SJSA1 (cell line): ENCODE measurements at regions not wholly inside any gene's neighbourhood (a gene's known extent, or its start where the extent isn't known, plus 50 kb on each side); places are given as distances from the start of the nearest gene placed in this dataset.

Experiments
- DNase-seq, 2 experiments: peaks; one replicate each; pipeline ENCODE4 v3.0.0-alpha.2; 2015 to 2020; ENCODE audit warnings: low spot score in 2 of 2, low read depth in 1 of 2
- H3K27ac ChIP-seq: fragments of 250-450 bp; sonication (Bioruptor Pico); 2 replicates; pipeline ENCODE4 v1.5.1; 2020; ENCODE audit warnings: mild to moderate bottlenecking, moderate library complexity
- H3K27me3 ChIP-seq: fragments of 250-450 bp; sonication (Bioruptor Pico); replicated peaks from 2 replicates; pipeline ENCODE4 v1.5.1; 2020; ENCODE audit warnings: mild to moderate bottlenecking, moderate library complexity
- H3K36me3 ChIP-seq: fragments of 250-450 bp; sonication (Bioruptor Pico); 2 replicates; pipeline ENCODE4 v1.5.1; 2020; ENCODE audit warnings: mild to moderate bottlenecking
- H3K4me1 ChIP-seq: fragments of 250-450 bp; sonication (Bioruptor Pico); replicated peaks from 2 replicates; pipeline ENCODE4 v1.6.1; 2021; ENCODE audit warnings: mild to moderate bottlenecking
- H3K4me3 ChIP-seq: fragments of 250-450 bp; sonication (Bioruptor Pico); 2 replicates; pipeline ENCODE4 v1.5.1; 2020; ENCODE audit warnings: mild to moderate bottlenecking
- H3K9me3 ChIP-seq: fragments of 250-450 bp; sonication (Bioruptor Pico); replicated peaks from 2 replicates; pipeline ENCODE4 v1.5.1; 2020; ENCODE audit warnings: mild to moderate bottlenecking

- Histone ChIP-seq H3K4me3 (no peak overlapping the region), H3K36me3 (no peaks in the 10 kb centered on the region), H3K4me1 (peaks cover 21% of the 10 kb centered on the region), H3K27ac (no peak overlapping the region), H3K9me3 (no peaks in the 10 kb centered on the region; the same call in 1 of the 2 replicates), H3K27me3 (no peaks in the 10 kb centered on the region)
- DNase-seq = no peak
Measured at GRCh38 chr5:145499483-145499882, 335.7 kb downstream of the PRELID2 start.

GRCh38 chr5:145497052-145497451 is 338.1 kb downstream of the PRELID2 start:
- H3K36me3 ChIP-seq = no peaks in the 10 kb centered on the region
- no peak for DNase-seq
- H3K4me3 ChIP-seq = no peak overlapping the region
- H3K9me3 ChIP-seq = no peaks in the 10 kb centered on the region; the same call in 1 of the 2 replicates
- no peak overlapping the region for H3K27ac ChIP-seq
- peaks cover 21% of the 10 kb centered on the region for H3K4me1 ChIP-seq
- no peaks in the 10 kb centered on the region for H3K27me3 ChIP-seq

- H3K36me3 ChIP-seq = no peaks in the 10 kb centered on the region
- peak; percentile 53 to 54 for DNase-seq
- peak overlapping the region; percentile 20; the same call in 1 of the 2 replicates for H3K27ac ChIP-seq
- H3K4me1 ChIP-seq = peaks cover 21% of the 10 kb centered on the region
- no peaks in the 10 kb centered on the region; the same call in 1 of the 2 replicates for H3K9me3 ChIP-seq
- H3K27me3 ChIP-seq = no peaks in the 10 kb centered on the region
- no peak overlapping the region for H3K4me3 ChIP-seq
Measured at GRCh38 chr5:145495741-145496140, 339.4 kb downstream of the PRELID2 start.

- no peaks in the 10 kb centered on the region; the same call in 1 of the 2 replicates for H3K9me3 ChIP-seq
- peaks cover 21% of the 10 kb centered on the region for H3K4me1 ChIP-seq
- no peak for DNase-seq
- no peaks in the 10 kb centered on the region for H3K36me3 ChIP-seq
- H3K27ac ChIP-seq = no peak overlapping the region
- no peak overlapping the region for H3K4me3 ChIP-seq
- no peaks in the 10 kb centered on the region for H3K27me3 ChIP-seq
Measured at GRCh38 chr5:145495196-145495595, 339.9 kb downstream of the PRELID2 start.

GRCh38 chr5:145493435-145493834 is 341.7 kb downstream of the PRELID2 start:
- H3K4me3 ChIP-seq = no peak overlapping the region
- no peaks in the 10 kb centered on the region for H3K27me3 ChIP-seq
- DNase-seq = no peak
- H3K4me1 ChIP-seq = peaks cover 13% of the 10 kb centered on the region
- no peaks in the 10 kb centered on the region for H3K36me3 ChIP-seq
- H3K9me3 ChIP-seq = no peaks in the 10 kb centered on the region
- no peak overlapping the region for H3K27ac ChIP-seq

DNA sequence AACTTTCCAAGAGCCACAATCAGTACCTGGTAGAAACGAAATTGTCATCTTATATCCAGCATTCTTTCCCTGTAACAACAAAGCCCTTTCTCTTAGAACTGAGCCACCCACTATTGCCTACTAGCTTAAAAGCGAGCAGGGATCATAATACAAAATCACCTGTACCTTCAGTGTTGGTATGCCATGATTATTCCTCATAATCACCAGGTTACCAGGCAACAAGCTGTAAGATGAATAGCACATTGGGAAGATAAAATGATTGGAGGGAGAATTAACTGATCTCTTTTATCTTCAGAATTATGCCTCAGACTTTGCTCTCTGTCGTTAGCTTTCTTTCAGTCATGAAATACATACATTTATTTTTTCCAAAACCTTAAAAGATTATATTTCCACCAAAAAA is 345.6 kb downstream of the PRELID2 start:
- no peaks in the 10 kb centered on the region for H3K36me3 ChIP-seq
- no peak overlapping the region for H3K4me3 ChIP-seq
- no peaks in the 10 kb centered on the region for H3K27me3 ChIP-seq
- DNase-seq = no peak
- no peaks in the 10 kb centered on the region for H3K9me3 ChIP-seq
- H3K4me1 ChIP-seq = no peaks in the 10 kb centered on the region
- H3K27ac ChIP-seq = no peak overlapping the region

- Histone ChIP-seq H3K27ac (no peak overlapping the region), H3K4me3 (no peak overlapping the region)
Measured at GRCh38 chr5:145484158-145484557, 351.0 kb downstream of the PRELID2 start.

DNA sequence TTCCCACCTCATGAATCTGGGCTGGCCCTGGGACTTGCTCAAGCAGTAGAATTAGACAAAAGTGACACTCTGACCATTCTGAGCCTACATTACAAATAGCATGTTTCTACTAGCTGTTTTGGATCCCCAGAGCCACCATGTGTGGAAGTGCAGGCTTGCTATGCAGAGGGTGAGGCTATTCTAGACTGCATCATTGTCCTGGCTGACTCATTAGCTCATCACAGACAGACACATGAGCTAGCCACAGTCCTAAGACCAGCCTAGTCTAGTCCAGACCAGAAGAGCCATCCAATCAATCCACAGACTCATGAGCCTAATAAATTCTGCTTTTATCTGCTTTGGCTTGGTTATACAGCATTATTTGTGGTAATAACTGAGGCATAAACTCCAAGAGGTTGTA is 351.9 kb downstream of the PRELID2 start:
- no peak overlapping the region for H3K27ac ChIP-seq
- H3K36me3 ChIP-seq = no peaks in the 10 kb centered on the region
- peaks cover 25% of the 10 kb centered on the region for H3K4me1 ChIP-seq
- H3K9me3 ChIP-seq = no peaks in the 10 kb centered on the region
- no peak overlapping the region for H3K4me3 ChIP-seq
- H3K27me3 ChIP-seq = no peaks in the 10 kb centered on the region
- no peak for DNase-seq

More at GRCh38 chr5:145484158-145484557, 351.0 kb downstream of the PRELID2 start:
- Histone ChIP-seq H3K27me3 (no peaks in the 10 kb centered on the region), H3K4me1 (peaks cover 19% of the 10 kb centered on the region), H3K36me3 (no peaks in the 10 kb centered on the region), H3K9me3 (no peaks in the 10 kb centered on the region)
- DNase-seq = no peak

DNA sequence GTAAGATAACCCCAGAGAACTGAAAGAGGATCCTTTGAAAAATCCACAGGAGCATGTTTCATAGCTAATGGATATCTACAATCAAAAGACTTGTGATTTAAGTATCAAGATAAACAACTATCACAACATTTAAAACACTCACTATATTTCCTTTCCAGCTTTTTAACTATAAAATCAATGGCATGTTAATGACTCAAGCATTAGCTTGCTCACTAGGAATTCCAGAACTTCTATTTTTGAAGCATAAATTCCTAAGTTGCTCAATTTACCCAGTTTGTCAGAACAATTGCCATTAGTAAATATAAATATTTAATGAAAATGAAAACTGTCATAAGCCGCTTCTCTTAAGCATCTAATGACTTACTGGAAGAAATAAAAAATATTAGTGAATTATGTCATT is 355.3 kb downstream of the PRELID2 start:
- DNase-seq = no peak
- Histone ChIP-seq H3K4me3 (no peak overlapping the region), H3K36me3 (no peaks in the 10 kb centered on the region), H3K9me3 (no peaks in the 10 kb centered on the region), H3K27ac (no peak overlapping the region), H3K27me3 (no peaks in the 10 kb centered on the region), H3K4me1 (peaks cover 25% of the 10 kb centered on the region)

DNA sequence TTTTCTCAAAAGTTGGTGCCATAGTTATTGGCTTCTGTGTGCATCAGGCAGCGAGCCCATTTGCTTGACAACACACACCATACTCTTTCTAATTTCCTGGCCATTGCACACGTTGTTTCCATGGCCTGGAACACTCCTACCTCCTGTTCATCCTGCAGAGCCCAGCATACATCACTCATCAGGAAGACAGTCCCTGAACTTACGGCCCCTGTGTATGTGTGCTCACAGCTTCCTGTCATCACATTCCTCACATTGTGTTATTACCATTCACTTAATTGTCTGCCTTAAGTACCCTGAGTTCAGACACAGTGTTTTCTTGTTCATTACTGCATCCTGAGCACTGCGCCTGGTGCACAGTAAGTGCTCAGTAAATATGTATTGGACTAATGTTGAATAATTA is 355.9 kb downstream of the PRELID2 start:
- Histone ChIP-seq H3K4me1 (peaks cover 25% of the 10 kb centered on the region), H3K27ac (no peak overlapping the region), H3K9me3 (no peaks in the 10 kb centered on the region), H3K4me3 (no peak overlapping the region), H3K27me3 (no peaks in the 10 kb centered on the region), H3K36me3 (no peaks in the 10 kb centered on the region)
- DNase-seq = no peak

GRCh38 chr5:145478651-145479050 is 356.5 kb downstream of the PRELID2 start:
- H3K4me1 ChIP-seq = peaks cover 19% of the 10 kb centered on the region
- no peak for DNase-seq

DNA sequence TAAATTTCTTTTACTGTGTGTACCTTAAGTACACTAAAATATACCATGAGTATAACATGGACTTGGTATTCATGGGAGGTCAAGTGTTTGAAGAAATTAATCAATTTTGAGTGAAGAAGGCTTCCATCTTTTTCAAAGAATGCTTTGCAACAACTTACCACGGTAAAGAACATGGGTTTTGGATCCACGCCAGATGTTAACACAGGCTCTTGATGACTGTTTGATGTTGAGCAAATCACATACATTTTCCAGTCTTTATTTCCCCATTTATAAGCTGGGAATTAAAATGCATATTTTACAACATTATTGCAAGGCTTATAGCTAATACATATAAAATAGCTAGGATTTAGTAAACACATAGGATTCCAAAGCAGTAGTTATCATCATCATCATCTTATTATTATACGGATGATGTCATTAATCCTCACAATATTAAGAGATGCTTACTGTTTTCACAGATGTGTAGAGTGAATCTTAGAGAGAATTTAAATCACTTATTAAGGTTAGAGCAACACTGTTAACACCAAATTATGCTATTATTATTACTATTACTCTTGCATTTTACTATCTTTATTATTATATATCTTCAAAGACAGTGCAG is 362.0 kb downstream of the PRELID2 start:
- H3K4me3 ChIP-seq = no peak overlapping the region
- no peaks in the 10 kb centered on the region for H3K4me1 ChIP-seq
- H3K36me3 ChIP-seq = no peaks in the 10 kb centered on the region
- H3K27me3 ChIP-seq = no peaks in the 10 kb centered on the region
- H3K27ac ChIP-seq = no peak overlapping the region
- no peak for DNase-seq
- H3K9me3 ChIP-seq = no peaks in the 10 kb centered on the region

More at GRCh38 chr5:145478651-145479050, 356.5 kb downstream of the PRELID2 start:
- H3K9me3 ChIP-seq = no peaks in the 10 kb centered on the region
- no peaks in the 10 kb centered on the region for H3K27me3 ChIP-seq
- no peak overlapping the region for H3K27ac ChIP-seq
- H3K36me3 ChIP-seq = no peaks in the 10 kb centered on the region
- H3K4me3 ChIP-seq = no peak overlapping the region

DNA sequence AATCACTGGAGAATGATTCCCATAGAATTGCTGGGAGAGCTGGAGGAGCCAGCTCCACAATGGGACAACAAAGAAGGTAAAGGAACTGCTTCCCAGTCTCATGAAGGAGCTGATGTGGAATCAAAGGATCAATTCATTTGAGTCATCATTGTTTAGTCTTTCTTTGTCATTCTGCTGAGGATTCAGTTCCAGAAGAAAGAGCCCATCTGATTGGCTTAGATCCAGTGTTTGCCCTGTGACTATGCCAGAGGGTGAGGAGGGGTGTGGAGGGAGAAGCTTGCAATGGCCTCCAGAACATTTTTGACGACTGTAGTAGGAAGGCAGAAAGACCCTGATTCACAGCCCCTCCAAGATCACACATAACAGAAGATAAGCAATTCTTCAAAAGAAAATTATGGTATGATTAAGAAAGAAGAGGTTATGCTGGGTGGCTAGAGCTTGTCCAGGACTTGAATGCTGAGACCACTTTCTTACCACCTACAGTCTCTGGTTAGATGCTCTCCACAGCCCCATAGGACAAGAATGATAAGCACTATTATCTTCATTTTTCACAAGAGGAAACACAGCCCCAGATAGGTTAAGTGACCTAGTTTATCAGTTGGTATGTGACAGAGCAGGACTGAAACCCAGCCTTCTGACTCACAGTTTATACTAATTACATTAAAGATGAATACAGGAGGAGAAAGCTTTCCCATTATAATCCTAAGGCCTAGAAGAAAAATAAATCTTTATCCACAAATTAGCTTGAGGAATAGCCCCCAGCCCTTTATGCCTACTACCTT is 363.1 kb downstream of the PRELID2 start:
- DNase-seq = no peak
- H3K27me3 ChIP-seq = no peaks in the 10 kb centered on the region
- no peaks in the 10 kb centered on the region for H3K36me3 ChIP-seq
- no peak overlapping the region for H3K27ac ChIP-seq
- no peak overlapping the region for H3K4me3 ChIP-seq
- no peaks in the 10 kb centered on the region for H3K9me3 ChIP-seq
- no peaks in the 10 kb centered on the region for H3K4me1 ChIP-seq

DNA sequence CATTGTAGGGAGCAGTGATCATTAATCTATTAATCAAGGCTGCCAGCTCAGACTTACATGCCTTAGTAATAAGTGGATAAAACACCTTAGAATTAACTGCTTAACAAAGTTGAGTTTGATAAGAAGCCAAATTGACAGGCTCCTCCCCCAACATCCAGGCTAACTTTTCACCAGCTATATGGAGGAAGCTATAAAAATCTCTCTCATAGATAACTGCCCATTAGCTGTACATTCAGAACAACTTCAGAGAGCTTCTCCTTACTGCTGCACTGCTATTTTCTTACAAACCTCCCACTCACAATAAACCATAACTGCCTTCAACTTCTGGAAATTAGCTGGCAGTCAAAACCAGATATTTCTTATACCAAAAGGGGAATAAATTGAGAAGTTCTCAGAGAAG is 364.1 kb downstream of the PRELID2 start:
- no peak for DNase-seq
- Histone ChIP-seq H3K27ac (no peak overlapping the region), H3K9me3 (no peaks in the 10 kb centered on the region)

More for the DNA sequence above, 364.1 kb downstream of the PRELID2 start:
- Histone ChIP-seq H3K36me3 (no peaks in the 10 kb centered on the region), H3K4me1 (no peaks in the 10 kb centered on the region), H3K27me3 (no peaks in the 10 kb centered on the region), H3K4me3 (no peak overlapping the region)
